ENCODE measurements at regions not wholly inside any gene's neighbourhood (a gene's known extent, or its start where the extent isn't known, plus 50 kb on each side); places are given as distances from the start of the nearest gene placed in this dataset.

DNA sequence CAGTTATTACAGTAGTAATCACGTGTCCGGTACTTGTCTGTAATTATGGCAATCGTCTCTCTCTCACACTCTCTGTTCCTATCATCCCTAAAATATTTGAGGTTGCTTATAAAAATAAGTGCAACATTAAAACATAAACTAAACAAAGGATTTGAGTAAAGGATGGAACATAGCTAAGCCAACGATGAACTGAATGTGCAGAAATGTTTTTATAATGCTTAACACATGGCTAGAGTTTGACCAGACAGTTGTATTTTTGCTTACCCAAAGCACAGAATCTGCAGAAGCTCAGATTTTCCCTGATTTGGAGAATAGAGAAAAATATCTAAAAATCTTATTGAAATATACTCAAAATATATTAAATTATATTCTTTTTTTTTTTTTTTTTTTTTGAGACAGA lies 1030.9 kb downstream of the NAALADL2 start:
- TF ChIP-seq, protein P1, sequence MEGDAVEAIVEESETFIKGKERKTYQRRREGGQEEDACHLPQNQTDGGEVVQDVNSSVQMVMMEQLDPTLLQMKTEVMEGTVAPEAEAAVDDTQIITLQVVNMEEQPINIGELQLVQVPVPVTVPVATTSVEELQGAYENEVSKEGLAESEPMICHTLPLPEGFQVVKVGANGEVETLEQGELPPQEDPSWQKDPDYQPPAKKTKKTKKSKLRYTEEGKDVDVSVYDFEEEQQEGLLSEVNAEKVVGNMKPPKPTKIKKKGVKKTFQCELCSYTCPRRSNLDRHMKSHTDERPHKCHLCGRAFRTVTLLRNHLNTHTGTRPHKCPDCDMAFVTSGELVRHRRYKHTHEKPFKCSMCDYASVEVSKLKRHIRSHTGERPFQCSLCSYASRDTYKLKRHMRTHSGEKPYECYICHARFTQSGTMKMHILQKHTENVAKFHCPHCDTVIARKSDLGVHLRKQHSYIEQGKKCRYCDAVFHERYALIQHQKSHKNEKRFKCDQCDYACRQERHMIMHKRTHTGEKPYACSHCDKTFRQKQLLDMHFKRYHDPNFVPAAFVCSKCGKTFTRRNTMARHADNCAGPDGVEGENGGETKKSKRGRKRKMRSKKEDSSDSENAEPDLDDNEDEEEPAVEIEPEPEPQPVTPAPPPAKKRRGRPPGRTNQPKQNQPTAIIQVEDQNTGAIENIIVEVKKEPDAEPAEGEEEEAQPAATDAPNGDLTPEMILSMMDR (IDR thresholded peaks at IDR 0.05; ENCODE audit: insufficient read depth, low read depth, low read length) = no peak
- no peak for TF ChIP-seq EZH2 (IDR thresholded peaks at IDR 0.05; ENCODE audit: insufficient read depth, low read length)

Data from astrocyte (in vitro differentiated cells and primary cell).